Neuronal stem cell (in vitro differentiated cells): ENCODE measurements at regions not wholly inside any gene's neighbourhood (a gene's known extent, or its start where the extent isn't known, plus 50 kb on each side); places are given as distances from the start of the nearest gene placed in this dataset.

Experiments
- DNase-seq: peaks from one replicate; pipeline ENCODE4 v3.0.0-alpha.2; 2013; ENCODE audit warnings: low spot score
- H2AFZ ChIP-seq: one replicate; pipeline ENCODE4 v1.6.1; 2013; ENCODE audit warnings: mild to moderate bottlenecking, low read length, inconsistent platforms
- H2AK5ac ChIP-seq: 2 replicates; pipeline ENCODE4 v1.6.1; 2013; ENCODE audit warnings: low read depth, mild to moderate bottlenecking, inconsistent platforms, low read length, moderate library complexity, mixed read lengths
- H2BK120ac ChIP-seq: 2 replicates; pipeline ENCODE4 v1.6.1; 2013; ENCODE audit warnings: low read depth, mild to moderate bottlenecking, inconsistent platforms, low read length, moderate library complexity, mixed read lengths
- H2BK12ac ChIP-seq: one replicate; pipeline ENCODE4 v1.6.1; 2013; ENCODE audit warnings: low read length, inconsistent platforms
- H2BK15ac ChIP-seq: 2 replicates; pipeline ENCODE4 v1.6.1; 2013; ENCODE audit warnings: mild to moderate bottlenecking, low read length, inconsistent platforms, mixed read lengths
- H2BK5ac ChIP-seq: one replicate; pipeline ENCODE4 v1.6.1; 2013; ENCODE audit warnings: inconsistent platforms, mild to moderate bottlenecking, low read length, moderate library complexity
- H3K14ac ChIP-seq: one replicate; pipeline ENCODE4 v1.6.1; 2013; ENCODE audit warnings: low read length, inconsistent platforms
- H3K18ac ChIP-seq: 2 replicates; pipeline ENCODE4 v1.6.1; 2013; ENCODE audit warnings: low read length, inconsistent platforms
- H3K23ac ChIP-seq: 2 replicates; pipeline ENCODE4 v1.6.1; 2013; ENCODE audit warnings: low read depth, mild to moderate bottlenecking, mixed read lengths, low read length, inconsistent platforms; ENCODE audit not compliant: poor library complexity
- H3K27ac ChIP-seq: replicated peaks from 3 replicates; pipeline ENCODE4 v1.5.1; 2013; ENCODE audit warnings: low read length, inconsistent platforms
- H3K27me3 ChIP-seq, 3 experiments: 2 replicates each; pipeline ENCODE4 v1.6.1; 2013; ENCODE audit warnings: low read length in 3 of 3, mild to moderate bottlenecking in 2 of 3, inconsistent platforms in 1 of 3, low read depth in 1 of 3, mixed read lengths in 1 of 3, moderate library complexity in 1 of 3; ENCODE audit not compliant: control insufficient read depth in 3 of 3, insufficient read depth in 3 of 3
- H3K36me3 ChIP-seq, 2 donors: replicated peaks in 1 of 2; 2 replicates each; pipeline ENCODE4 v1.6.1; 2013; ENCODE audit warnings: low read length in 2 of 2; ENCODE audit not compliant: control insufficient read depth in 2 of 2, insufficient read depth in 2 of 2
- H3K4ac ChIP-seq: 2 replicates; pipeline ENCODE4 v1.6.1; 2013; ENCODE audit warnings: inconsistent platforms, mild to moderate bottlenecking, low read length, moderate library complexity
- H3K4me1 ChIP-seq, 2 donors: 1 replicate in 1 of 2; 2 replicates in 1 of 2; pipeline ENCODE4 v1.6.1; 2013; ENCODE audit warnings: low read length in 2 of 2, low read depth in 1 of 2; ENCODE audit not compliant: control insufficient read depth in 2 of 2, insufficient read depth in 1 of 2
- H3K4me2 ChIP-seq: one replicate; pipeline ENCODE4 v1.6.1; 2013; ENCODE audit warnings: mild to moderate bottlenecking, low read length, inconsistent platforms; ENCODE audit not compliant: insufficient read depth, poor library complexity, severe bottlenecking
- H3K4me3 ChIP-seq, 2 donors: 2 replicates each; pipeline ENCODE4 v1.5.1; 2013; ENCODE audit warnings: low read length in 2 of 2, mild to moderate bottlenecking in 2 of 2, inconsistent platforms in 1 of 2, moderate library complexity in 1 of 2
- H3K79me1 ChIP-seq: one replicate; pipeline ENCODE4 v1.6.1; 2013; ENCODE audit warnings: low read depth, mild to moderate bottlenecking, inconsistent platforms, low read length, moderate library complexity
- H3K9ac ChIP-seq: one replicate; pipeline ENCODE4 v1.6.1; 2013; ENCODE audit warnings: mild to moderate bottlenecking, low read depth, low read length, inconsistent platforms; ENCODE audit not compliant: poor library complexity
- H3K9me3 ChIP-seq, 2 donors: replicated peaks in 1 of 2; 2 replicates each; pipeline versions ENCODE3 to v1.6.1; 2013; ENCODE audit warnings: low read length in 2 of 2, mild to moderate bottlenecking in 2 of 2, inconsistent platforms in 1 of 2, low read depth in 1 of 2, mixed read lengths in 1 of 2, moderate library complexity in 1 of 2; ENCODE audit not compliant: control insufficient read depth in 2 of 2, insufficient read depth in 1 of 2
- H4K8ac ChIP-seq: one replicate; pipeline ENCODE4 v1.6.1; 2013; ENCODE audit warnings: low read depth, mild to moderate bottlenecking, inconsistent platforms, low read length, moderate library complexity
- H4K91ac ChIP-seq: one replicate; pipeline ENCODE4 v1.6.1; 2013; ENCODE audit warnings: low read length, low read depth, mild to moderate bottlenecking, inconsistent platforms; ENCODE audit not compliant: poor library complexity
- WGBS, 2 donors: extraction: QIAGEN DNeasy Blood & Tissue Kit; methylation state at CpG; one replicate each; pipeline ENCODE4 v1.1.7; 2013; ENCODE audit warnings: missing lambda C conversion rate in 2 of 2, mixed read lengths in 1 of 2; ENCODE audit not compliant: insufficient read length in 2 of 2, insufficient replicate concordance in 1 of 2; ENCODE audit errors: extremely low coverage in 2 of 2; 5-methylcytosine and 5-hydroxymethylcytosine counted together

GRCh38 chr16:20249211-20249610 lies 78.1 kb downstream of the GP2 start:
- no peak overlapping the region for H4K8ac ChIP-seq
- no peak overlapping the region for H3K4me2 ChIP-seq
- H2BK5ac ChIP-seq, result no peak overlapping the region
- no peak overlapping the region for H3K4me3 ChIP-seq
- DNase-seq, result no peak
- no peaks in the 10 kb centered on the region for H3K79me1 ChIP-seq
- no peaks in the 10 kb centered on the region for H3K36me3 ChIP-seq
- no peak overlapping the region for H2AFZ ChIP-seq
- no peaks in the 10 kb centered on the region for H3K9me3 ChIP-seq
- H2BK120ac ChIP-seq, result no peak overlapping the region
- no peak overlapping the region for H4K91ac ChIP-seq
- H2BK15ac ChIP-seq, result no peak overlapping the region
- H3K4ac ChIP-seq, result no peak overlapping the region
- no CpG with 5 or more reads among the region's 1 CpG for WGBS, 2 donors
- H3K18ac ChIP-seq, result no peak overlapping the region
- H3K27ac ChIP-seq, result no peak overlapping the region
- H3K27me3 ChIP-seq, result no peaks in the 10 kb centered on the region
- H3K4me1 ChIP-seq, result peaks cover 0 to 2% of the 10 kb centered on the region in 2 donors
- H2BK12ac ChIP-seq, result no peak overlapping the region
- no peak overlapping the region for H3K9ac ChIP-seq
- H3K14ac ChIP-seq, result no peak overlapping the region
- no peak overlapping the region for H3K23ac ChIP-seq
- H2AK5ac ChIP-seq, result no peak overlapping the region

- no peak overlapping the region for H3K14ac ChIP-seq
- H4K8ac ChIP-seq, result no peak overlapping the region
- H4K91ac ChIP-seq, result no peak overlapping the region
- WGBS, 2 donors, result no CpG with 5 or more reads among the region's 3 CpGs
- H3K9me3 ChIP-seq, result no peaks in the 10 kb centered on the region
- H3K18ac ChIP-seq, result no peak overlapping the region
- no peak overlapping the region for H2BK5ac ChIP-seq
- H3K4me1 ChIP-seq, result peaks cover 0 to 2% of the 10 kb centered on the region in 2 donors
- no peak overlapping the region for H3K9ac ChIP-seq
- no peaks in the 10 kb centered on the region for H3K27me3 ChIP-seq
- no peak overlapping the region for H3K23ac ChIP-seq
- DNase-seq, result no peak
- H2BK12ac ChIP-seq, result no peak overlapping the region
- H2BK15ac ChIP-seq, result no peak overlapping the region
- no peaks in the 10 kb centered on the region for H3K36me3 ChIP-seq
- H3K4me3 ChIP-seq, result no peak overlapping the region
- H2AFZ ChIP-seq, result no peak overlapping the region
- no peaks in the 10 kb centered on the region for H3K79me1 ChIP-seq
- no peak overlapping the region for H2AK5ac ChIP-seq
- no peak overlapping the region for H3K4ac ChIP-seq
- H3K4me2 ChIP-seq, result no peak overlapping the region
- H3K27ac ChIP-seq, result no peak overlapping the region
- no peak overlapping the region for H2BK120ac ChIP-seq
Measured at GRCh38 chr16:20247076-20247475, 80.2 kb downstream of the GP2 start.

- DNase-seq, result no peak
- no peak overlapping the region for H4K8ac ChIP-seq
Measured at GRCh38 chr16:20243731-20244281, 83.5 kb downstream of the GP2 start.

GRCh38 chr16:20242568-20243255 lies 84.6 kb downstream of the GP2 start:
- WGBS, 2 donors, result no CpG with 5 or more reads among the region's 3 CpGs
- Histone ChIP-seq H3K4me1 (peaks cover 0 to 2% of the 10 kb centered on the region in 2 donors), H3K4me3 (no peak overlapping the region), H4K8ac (no peak overlapping the region), H3K14ac (no peak overlapping the region), H3K9ac (no peak overlapping the region), H2BK5ac (no peak overlapping the region), H3K36me3 (no peaks in the 10 kb centered on the region), H2AK5ac (no peak overlapping the region), H3K79me1 (no peaks in the 10 kb centered on the region), H2BK12ac (no peak overlapping the region), H3K4me2 (no peak overlapping the region), H4K91ac (no peak overlapping the region), H3K9me3 (peaks cover 0 to 2% of the 10 kb centered on the region in 2 donors), H3K4ac (no peak overlapping the region), H2BK15ac (no peak overlapping the region), H3K27me3 (no peaks in the 10 kb centered on the region), H2BK120ac (no peak overlapping the region), H2AFZ (no peak overlapping the region), H3K27ac (no peak overlapping the region), H3K23ac (no peak overlapping the region), H3K18ac (no peak overlapping the region)
- DNase-seq, result no peak

More at GRCh38 chr16:20243731-20244281, 83.5 kb downstream of the GP2 start:
- H3K18ac ChIP-seq, result no peak overlapping the region
- peaks cover 0 to 2% of the 10 kb centered on the region in 2 donors for H3K9me3 ChIP-seq
- no peak overlapping the region for H3K14ac ChIP-seq
- H2AFZ ChIP-seq, result no peak overlapping the region
- H2BK12ac ChIP-seq, result no peak overlapping the region
- no peak overlapping the region for H3K27ac ChIP-seq
- H3K23ac ChIP-seq, result no peak overlapping the region
- H4K91ac ChIP-seq, result no peak overlapping the region
- no peaks in the 10 kb centered on the region for H3K79me1 ChIP-seq
- H3K27me3 ChIP-seq, result no peaks in the 10 kb centered on the region
- H3K36me3 ChIP-seq, result no peaks in the 10 kb centered on the region
- H2BK15ac ChIP-seq, result no peak overlapping the region
- no peak overlapping the region for H3K9ac ChIP-seq
- no peak overlapping the region for H3K4ac ChIP-seq
- peaks cover 0 to 2% of the 10 kb centered on the region in 2 donors for H3K4me1 ChIP-seq
- no peak overlapping the region for H3K4me3 ChIP-seq
- no CpG with 5 or more reads among the region's 3 CpGs for WGBS, 2 donors
- H2AK5ac ChIP-seq, result no peak overlapping the region
- H2BK5ac ChIP-seq, result no peak overlapping the region
- no peak overlapping the region for H2BK120ac ChIP-seq
- H3K4me2 ChIP-seq, result no peak overlapping the region
